ENCODE measurements at regions not wholly inside any gene's neighbourhood (a gene's known extent, or its start where the extent isn't known, plus 50 kb on each side); places are given as distances from the start of the nearest gene placed in this dataset.

- Mint-ChIP-seq H3K27ac (no peak overlapping the region), H3K27me3 (peaks cover 0 to 1% of the 10 kb centered on the region in 2 donors), H3K9me3 (peaks cover 0 to 23% (median 19%) of the 10 kb centered on the region in 8 donors), H3K36me3 (peaks cover 1 to 9% of the 10 kb centered on the region in 2 donors), H3K4me3 (no peak overlapping the region), H3K4me1 (no peaks in the 10 kb centered on the region)
- ChIA-PET POLR2A (ENCODE audit: partially characterized antibody) (no interaction called here), CTCF (ENCODE audit: partially characterized antibody) (no interaction called here)
- no peak for DNase-seq
- Histone ChIP-seq H3K27me3 (ENCODE audit: insufficient read depth, low read length) (no peaks in the 10 kb centered on the region), H3K27ac (ENCODE audit: low read depth, low read length) (no peak overlapping the region), H3K4me3 (ENCODE audit: low read length in 2 of 2) (no peak overlapping the region), H3K36me3 (ENCODE audit: insufficient read depth, low read length) (no peaks in the 10 kb centered on the region), H3K4me1 (ENCODE audit: insufficient read depth, low read length) (no peaks in the 10 kb centered on the region), H3K9me3 (ENCODE audit: control insufficient read depth in 1 of 2, low read length in 2 of 2) (no peaks in the 10 kb centered on the region)
- intact Hi-C loops (cut with micrococcal nuclease) = loop anchor here (10.0 kb wide), 1 partner anchor 238 kb away; no protein-coding TSS in a partner anchor
These were observed 331.6 kb downstream of the HHIPL2 start for GRCh38 chr1:222216255-222216754.

GRCh38 chr1:222210776-222211175, 337.1 kb downstream of the HHIPL2 start:
- Histone ChIP-seq H3K27me3 (ENCODE audit: insufficient read depth, low read length) (no peaks in the 10 kb centered on the region), H3K9me3 (ENCODE audit: control insufficient read depth in 1 of 2, low read length in 2 of 2) (no peaks in the 10 kb centered on the region), H3K4me3 (ENCODE audit: low read length in 2 of 2) (no peak overlapping the region), H3K36me3 (ENCODE audit: insufficient read depth, low read length) (no peaks in the 10 kb centered on the region), H3K4me1 (ENCODE audit: insufficient read depth, low read length) (no peaks in the 10 kb centered on the region), H3K27ac (ENCODE audit: low read depth, low read length) (no peak overlapping the region)
- Mint-ChIP-seq H3K9me3 (no peaks in the 10 kb centered on the region), H3K27me3 (peaks cover 1 to 2% of the 10 kb centered on the region in 2 donors), H3K27ac (no peak overlapping the region), H3K36me3 (no peaks in the 10 kb centered on the region), H3K4me3 (no peak overlapping the region), H3K4me1 (no peaks in the 10 kb centered on the region)
- ChIA-PET CTCF (ENCODE audit: partially characterized antibody) (no interaction called here), POLR2A (ENCODE audit: partially characterized antibody) (no interaction called here)
- intact Hi-C loops (cut with micrococcal nuclease) = loop anchor here (10.0 kb wide), 1 partner anchor 244 kb away; no protein-coding TSS in a partner anchor
- no peak for DNase-seq

GRCh38 chr1:222204475-222204874, 343.4 kb downstream of the HHIPL2 start:
- peaks cover 0 to 1% of the 10 kb centered on the region in 2 donors for H3K27me3 Mint-ChIP-seq
- Histone ChIP-seq H3K27me3 (ENCODE audit: insufficient read depth, low read length) (no peaks in the 10 kb centered on the region), H3K9me3 (ENCODE audit: control insufficient read depth in 1 of 2, low read length in 2 of 2) (no peaks in the 10 kb centered on the region), H3K36me3 (ENCODE audit: insufficient read depth, low read length) (no peaks in the 10 kb centered on the region), H3K4me3 (ENCODE audit: low read length in 2 of 2) (no peak overlapping the region), H3K4me1 (ENCODE audit: insufficient read depth, low read length) (no peaks in the 10 kb centered on the region), H3K27ac (ENCODE audit: low read depth, low read length) (no peak overlapping the region)
- H3K27ac Mint-ChIP-seq = no peak overlapping the region
- CTCF ChIA-PET (ENCODE audit: partially characterized antibody) = no interaction called here
- H3K36me3 Mint-ChIP-seq = no peaks in the 10 kb centered on the region
- H3K4me1 Mint-ChIP-seq = no peaks in the 10 kb centered on the region
- POLR2A ChIA-PET (ENCODE audit: partially characterized antibody) = no interaction called here
- no peak overlapping the region for H3K4me3 Mint-ChIP-seq
- no peak for DNase-seq
- peaks cover 0 to 2% (median 0%) of the 10 kb centered on the region in 8 donors for H3K9me3 Mint-ChIP-seq
- intact Hi-C loops (cut with micrococcal nuclease) = no loop called here

GRCh38 chr1:222202831-222203230, 345.1 kb downstream of the HHIPL2 start:
- Histone ChIP-seq H3K27ac (ENCODE audit: low read depth, low read length) (no peak overlapping the region), H3K4me3 (ENCODE audit: low read length in 2 of 2) (no peak overlapping the region), H3K36me3 (ENCODE audit: insufficient read depth, low read length) (no peaks in the 10 kb centered on the region), H3K4me1 (ENCODE audit: insufficient read depth, low read length) (no peaks in the 10 kb centered on the region), H3K27me3 (ENCODE audit: insufficient read depth, low read length) (no peaks in the 10 kb centered on the region), H3K9me3 (ENCODE audit: control insufficient read depth in 1 of 2, low read length in 2 of 2) (no peaks in the 10 kb centered on the region)
- intact Hi-C loops (cut with micrococcal nuclease) = no loop called here
- CTCF ChIA-PET (ENCODE audit: partially characterized antibody) = no interaction called here
- peaks cover 0 to 2% (median 0%) of the 10 kb centered on the region in 8 donors for H3K9me3 Mint-ChIP-seq
- DNase-seq = no peak
- H3K4me1 Mint-ChIP-seq = no peaks in the 10 kb centered on the region
- H3K27me3 Mint-ChIP-seq = peaks cover 0 to 2% of the 10 kb centered on the region in 2 donors
- POLR2A ChIA-PET (ENCODE audit: partially characterized antibody) = no interaction called here
- H3K27ac Mint-ChIP-seq = no peak overlapping the region
- no peaks in the 10 kb centered on the region for H3K36me3 Mint-ChIP-seq
- H3K4me3 Mint-ChIP-seq = no peak overlapping the region

- intact Hi-C loops (cut with micrococcal nuclease) = no loop called here
These were observed 351.2 kb downstream of the HHIPL2 start for GRCh38 chr1:222196736-222197135.

GRCh38 chr1:222196288-222196687, 351.6 kb downstream of the HHIPL2 start:
- POLR2A ChIA-PET (ENCODE audit: partially characterized antibody) = no interaction called here
- Histone ChIP-seq H3K4me1 (ENCODE audit: insufficient read depth, low read length) (no peaks in the 10 kb centered on the region), H3K27ac (ENCODE audit: low read depth, low read length) (no peak overlapping the region), H3K4me3 (ENCODE audit: low read length in 2 of 2) (no peak overlapping the region), H3K9me3 (ENCODE audit: control insufficient read depth in 1 of 2, low read length in 2 of 2) (no peaks in the 10 kb centered on the region), H3K36me3 (ENCODE audit: insufficient read depth, low read length) (no peaks in the 10 kb centered on the region), H3K27me3 (ENCODE audit: insufficient read depth, low read length) (no peaks in the 10 kb centered on the region)
- no peak for DNase-seq
- intact Hi-C loops (cut with micrococcal nuclease) = no loop called here
- CTCF ChIA-PET (ENCODE audit: partially characterized antibody) = interaction anchor here (1.4 kb wide), 1 partner anchor 259 kb away, joined by 3 read pairs; no protein-coding TSS in a partner anchor
- peaks cover 0 to 2% of the 10 kb centered on the region in 2 donors for H3K36me3 Mint-ChIP-seq
- H3K9me3 Mint-ChIP-seq = peaks cover 0 to 8% (median 4%) of the 10 kb centered on the region in 8 donors
- H3K27me3 Mint-ChIP-seq = peaks cover 0 to 2% of the 10 kb centered on the region in 2 donors
- H3K4me1 Mint-ChIP-seq = no peaks in the 10 kb centered on the region
- H3K27ac Mint-ChIP-seq = no peak overlapping the region
- no peak overlapping the region for H3K4me3 Mint-ChIP-seq

More at GRCh38 chr1:222196736-222197135, 351.2 kb downstream of the HHIPL2 start:
- no peak for DNase-seq
- Histone ChIP-seq H3K27ac (ENCODE audit: low read depth, low read length) (no peak overlapping the region), H3K36me3 (ENCODE audit: insufficient read depth, low read length) (no peaks in the 10 kb centered on the region), H3K4me1 (ENCODE audit: insufficient read depth, low read length) (no peaks in the 10 kb centered on the region), H3K27me3 (ENCODE audit: insufficient read depth, low read length) (no peaks in the 10 kb centered on the region), H3K4me3 (ENCODE audit: low read length in 2 of 2) (no peak overlapping the region), H3K9me3 (ENCODE audit: control insufficient read depth in 1 of 2, low read length in 2 of 2) (no peaks in the 10 kb centered on the region)
- ChIA-PET CTCF (ENCODE audit: partially characterized antibody) (interaction anchor here (0.6 to 1.4 kb wide), 2 partner anchors 174 to 258 kb away, joined by 3 read pairs; no protein-coding TSS in a partner anchor), POLR2A (ENCODE audit: partially characterized antibody) (no interaction called here)
- Mint-ChIP-seq H3K9me3 (peaks cover 0 to 3% (median 1%) of the 10 kb centered on the region in 8 donors), H3K27ac (no peak overlapping the region), H3K36me3 (peaks cover 0 to 1% of the 10 kb centered on the region in 2 donors), H3K4me1 (no peaks in the 10 kb centered on the region), H3K27me3 (peaks cover 0 to 2% of the 10 kb centered on the region in 2 donors), H3K4me3 (no peak overlapping the region)

GRCh38 chr1:222195857-222196256, 352.0 kb downstream of the HHIPL2 start:
- intact Hi-C loops (cut with micrococcal nuclease) = no loop called here
- Histone ChIP-seq H3K9me3 (ENCODE audit: control insufficient read depth in 1 of 2, low read length in 2 of 2) (no peaks in the 10 kb centered on the region), H3K36me3 (ENCODE audit: insufficient read depth, low read length) (no peaks in the 10 kb centered on the region), H3K27ac (ENCODE audit: low read depth, low read length) (no peak overlapping the region), H3K4me1 (ENCODE audit: insufficient read depth, low read length) (no peaks in the 10 kb centered on the region), H3K27me3 (ENCODE audit: insufficient read depth, low read length) (no peaks in the 10 kb centered on the region), H3K4me3 (ENCODE audit: low read length in 2 of 2) (no peak overlapping the region)
- no peak overlapping the region for H3K4me3 Mint-ChIP-seq
- H3K36me3 Mint-ChIP-seq = peaks cover 0 to 2% of the 10 kb centered on the region in 2 donors
- ChIA-PET POLR2A (ENCODE audit: partially characterized antibody) (no interaction called here), CTCF (ENCODE audit: partially characterized antibody) (interaction anchor here (1.4 kb wide), 1 partner anchor 259 kb away, joined by 3 read pairs; no protein-coding TSS in a partner anchor)
- H3K4me1 Mint-ChIP-seq = no peaks in the 10 kb centered on the region
- H3K9me3 Mint-ChIP-seq = peaks cover 0 to 9% (median 5%) of the 10 kb centered on the region in 8 donors
- H3K27me3 Mint-ChIP-seq = peaks cover 0 to 2% of the 10 kb centered on the region in 2 donors
- DNase-seq = no peak
- H3K27ac Mint-ChIP-seq = no peak overlapping the region
